Liver (tissue), 8 donors: ENCODE measurements at regions not wholly inside any gene's neighbourhood (a gene's known extent, or its start where the extent isn't known, plus 50 kb on each side); places are given as distances from the start of the nearest gene placed in this dataset.

Experiments
- DNase-seq: peaks from one replicate; pipeline ENCODE4 v3.0.0-alpha.2; 2017; ENCODE audit warnings: low spot score
- H3K27ac ChIP-seq, 2 donors: one replicate each; pipeline ENCODE4 v1.7.0; 2013; ENCODE audit warnings: inconsistent platforms in 2 of 2, low read length in 2 of 2, control low read depth in 1 of 2, low read depth in 1 of 2, mild to moderate bottlenecking in 1 of 2
- H3K27me3 ChIP-seq, 4 donors: one replicate each; pipeline versions ENCODE4 v1.6.1 to v1.7.0; 2013; ENCODE audit warnings: low read length in 3 of 4, inconsistent platforms in 1 of 4, mild to moderate bottlenecking in 1 of 4, moderate library complexity in 1 of 4; ENCODE audit not compliant: control insufficient read depth in 4 of 4, insufficient read depth in 4 of 4
- H3K36me3 ChIP-seq, 4 donors: one replicate each; pipeline versions ENCODE4 v1.6.1 to v1.7.0; 2013; ENCODE audit warnings: low read length in 3 of 4, mild to moderate bottlenecking in 3 of 4, low read depth in 1 of 4, moderate library complexity in 1 of 4; ENCODE audit not compliant: control insufficient read depth in 4 of 4, insufficient read depth in 3 of 4
- H3K4me1 ChIP-seq, 4 donors: one replicate each; pipeline versions ENCODE4 v1.6.1 to v1.7.0; 2013; ENCODE audit warnings: low read length in 3 of 4, mild to moderate bottlenecking in 3 of 4, moderate library complexity in 1 of 4; ENCODE audit not compliant: control insufficient read depth in 4 of 4, insufficient read depth in 4 of 4
- H3K4me3 ChIP-seq, 3 donors: one replicate each; pipeline versions ENCODE4 v1.6.1 to v1.7.0; 2013; ENCODE audit warnings: low read length in 3 of 3, control low read depth in 1 of 3, low read depth in 1 of 3, mild to moderate bottlenecking in 1 of 3
- H3K9ac ChIP-seq, 2 donors: one replicate each; pipeline ENCODE4 v1.7.0; 2013; ENCODE audit warnings: low read length in 2 of 2, mild to moderate bottlenecking in 2 of 2, moderate library complexity in 2 of 2, control low read depth in 1 of 2, low read depth in 1 of 2
- H3K9me3 ChIP-seq, 4 donors: one replicate each; pipeline versions ENCODE4 v1.6.1 to v1.7.0; 2013; ENCODE audit warnings: low read length in 3 of 4; ENCODE audit not compliant: control insufficient read depth in 4 of 4
- ATF3 ChIP-seq: IDR thresholded peaks from 2 replicates; pipeline ENCODE4 v1.6.1; 2016; ENCODE audit warnings: antibody characterized with exemption
- CTCF ChIP-seq: fragments of 150-350 bp; IDR thresholded peaks from 2 replicates; pipeline ENCODE4 v1.5.1; 2017; ENCODE audit warnings: improper control_type of control experiment, low read depth, low read length; ENCODE audit not compliant: missing input control
- EGR1 ChIP-seq, 2 donors: IDR thresholded peaks; 2 replicates each; pipeline ENCODE4 v1.6.1; 2016 to 2018; ENCODE audit warnings: antibody characterized with exemption in 2 of 2, low read depth in 2 of 2
- FOXA1 ChIP-seq: IDR thresholded peaks from 2 replicates; pipeline ENCODE4 v1.6.1; 2016; ENCODE audit warnings: antibody characterized with exemption
- FOXA2 ChIP-seq: IDR thresholded peaks from 2 replicates; pipeline ENCODE4 v1.6.1; 2016; ENCODE audit warnings: antibody characterized with exemption
- GABPA ChIP-seq, 2 donors: IDR thresholded peaks in 1 of 2; conservative IDR thresholded peaks in 1 of 2; 2 replicates each; pipeline ENCODE4 v1.6.1; 2016; ENCODE audit warnings: antibody characterized with exemption in 2 of 2, mild to moderate bottlenecking in 1 of 2, moderate library complexity in 1 of 2
- HNF4A ChIP-seq, 2 donors: conservative IDR thresholded peaks; 2 replicates each; pipeline ENCODE4 v1.6.1; 2016; ENCODE audit warnings: antibody characterized with exemption in 2 of 2, mild to moderate bottlenecking in 2 of 2
- HNF4G ChIP-seq: IDR thresholded peaks from 2 replicates; pipeline ENCODE4 v1.6.1; 2016; ENCODE audit warnings: antibody characterized with exemption
- JUND ChIP-seq, 2 donors: IDR thresholded peaks; 2 replicates each; pipeline ENCODE4 v1.6.1; 2016; ENCODE audit warnings: antibody characterized with exemption in 2 of 2
- MAX ChIP-seq: IDR thresholded peaks from 2 replicates; pipeline ENCODE4 v1.6.1; 2016; ENCODE audit warnings: antibody characterized with exemption
- NR2F2 ChIP-seq: IDR thresholded peaks from 2 replicates; pipeline ENCODE4 v1.6.1; 2016; ENCODE audit warnings: antibody characterized with exemption
- RAD21 ChIP-seq, 2 donors: IDR thresholded peaks; 2 replicates each; pipeline ENCODE4 v1.6.1; 2016; ENCODE audit warnings: antibody characterized with exemption in 2 of 2, mild to moderate bottlenecking in 2 of 2
- REST ChIP-seq: IDR thresholded peaks from 2 replicates; pipeline ENCODE4 v1.6.1; 2016; ENCODE audit warnings: antibody characterized with exemption, mild to moderate bottlenecking
- RXRA ChIP-seq, 2 donors: IDR thresholded peaks; 2 replicates each; pipeline ENCODE4 v1.6.1; 2017 to 2018; ENCODE audit warnings: antibody characterized with exemption in 2 of 2, mild to moderate bottlenecking in 1 of 2
- SP1 ChIP-seq: IDR thresholded peaks from 2 replicates; pipeline ENCODE4 v1.6.1; 2018; ENCODE audit warnings: antibody characterized with exemption, mild to moderate bottlenecking
- TAF1 ChIP-seq: conservative IDR thresholded peaks from 2 replicates; pipeline ENCODE4 v1.6.1; 2016; ENCODE audit warnings: antibody characterized with exemption, mild to moderate bottlenecking
- YY1 ChIP-seq: IDR thresholded peaks from 2 replicates; pipeline ENCODE4 v1.6.1; 2016; ENCODE audit warnings: antibody characterized with exemption, mild to moderate bottlenecking
- ZBTB33 ChIP-seq: IDR thresholded peaks from 2 replicates; pipeline ENCODE4 v1.6.1; 2016; ENCODE audit warnings: antibody characterized with exemption
- WGBS: extraction: QIAGEN DNeasy Blood & Tissue Kit; methylation state at CpG from one replicate; pipeline ENCODE4 v1.1.7; 2013; 5-methylcytosine and 5-hydroxymethylcytosine counted together
- donor health status: healthy.
- donor health status: healthy.
- donor health status: healthy.
- donor health status: healthy.
- donor health status: healthy.

- no peak overlapping the region for H3K27ac ChIP-seq
- H3K9me3 ChIP-seq, result no peaks in the 10 kb centered on the region
- 68% methylated on average over 3 of the region's 3 CpGs for whole genome bisulfite sequencing
- H3K27me3 ChIP-seq, result no peaks in the 10 kb centered on the region
- DNase-seq, result no peak
- H3K4me1 ChIP-seq, result no peaks in the 10 kb centered on the region
- no peak overlapping the region for H3K9ac ChIP-seq
- no peak overlapping the region for H3K4me3 ChIP-seq
- no peaks in the 10 kb centered on the region for H3K36me3 ChIP-seq
- TF ChIP-seq GABPA (IDR thresholded peaks at IDR 0.05 in 1 of 2, conservative IDR thresholded peaks at IDR 0.05 in 1 of 2) (no peak), HNF4A (conservative IDR thresholded peaks at IDR 0.05) (no peak), HNF4G (no peak), ZBTB33 (no peak), CTCF (no peak), MAX (no peak), YY1 (no peak), SP1 (no peak), JUND (IDR thresholded peaks at IDR 0.05) (no peak), ATF3 (no peak), EGR1 (IDR thresholded peaks at IDR 0.05; ENCODE audit: low read depth in 2 of 2) (no peak), RAD21 (IDR thresholded peaks at IDR 0.05) (no peak), TAF1 (no peak), FOXA1 (no peak), NR2F2 (no peak), RXRA (IDR thresholded peaks at IDR 0.05) (no peak), FOXA2 (no peak), REST (no peak)
Observed at GRCh38 chr2:53347269-53347668, 420.3 kb upstream of the CHAC2 start.

- WGBS, result 85% methylated on average over 4 of the region's 4 CpGs
- Histone ChIP-seq H3K9me3 (no peaks in the 10 kb centered on the region), H3K9ac (no peak overlapping the region), H3K27ac (no peak overlapping the region), H3K36me3 (no peaks in the 10 kb centered on the region), H3K27me3 (no peaks in the 10 kb centered on the region), H3K4me1 (no peaks in the 10 kb centered on the region), H3K4me3 (no peak overlapping the region)
- DNase-seq, result no peak
- no peak for TF ChIP-seq CTCF
- no peak for TF ChIP-seq SP1
- no peak for TF ChIP-seq REST
- TF ChIP-seq GABPA (IDR thresholded peaks at IDR 0.05 in 1 of 2, conservative IDR thresholded peaks at IDR 0.05 in 1 of 2), result no peak
- TF ChIP-seq NR2F2, result no peak
- no peak for TF ChIP-seq TAF1
- TF ChIP-seq JUND (IDR thresholded peaks at IDR 0.05), result no peak
- TF ChIP-seq RAD21 (IDR thresholded peaks at IDR 0.05), result no peak
- TF ChIP-seq MAX, result no peak
Observed at GRCh38 chr2:53342248-53342647, 425.4 kb upstream of the CHAC2 start.
